GM12801 (cell line): ENCODE measurements at regions not wholly inside any gene's neighbourhood (a gene's known extent, or its start where the extent isn't known, plus 50 kb on each side); places are given as distances from the start of the nearest gene placed in this dataset.

Source experiments
- TF ChIP-seq, protein P1 (sequence below): IDR thresholded peaks from one replicate; pipeline ENCODE4 v1.5.1; 2011; ENCODE audit warnings: control low read depth; ENCODE audit not compliant: insufficient read length; ENCODE audit errors: extremely low read depth

DNA sequence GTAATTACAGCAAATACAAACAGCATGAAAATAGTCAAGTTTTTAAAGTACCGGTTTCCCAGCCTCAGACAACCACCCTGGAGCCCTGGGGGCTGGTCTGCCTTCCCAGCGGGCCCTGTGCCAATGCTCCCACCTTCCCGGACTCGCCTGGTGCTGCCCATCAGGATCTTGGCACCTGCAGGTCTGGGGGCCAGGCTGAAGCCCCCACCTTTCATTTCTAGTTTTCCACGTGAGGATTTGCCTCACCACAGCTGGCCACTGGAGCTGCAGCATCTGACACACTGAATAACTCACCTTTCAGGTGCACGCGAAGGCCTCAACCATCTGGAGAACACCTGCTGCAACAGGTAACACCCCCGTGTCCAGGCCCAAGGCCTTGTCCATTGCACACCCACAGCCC lies 108.7 kb upstream of the THY1 start:
- TF ChIP-seq, protein P1, sequence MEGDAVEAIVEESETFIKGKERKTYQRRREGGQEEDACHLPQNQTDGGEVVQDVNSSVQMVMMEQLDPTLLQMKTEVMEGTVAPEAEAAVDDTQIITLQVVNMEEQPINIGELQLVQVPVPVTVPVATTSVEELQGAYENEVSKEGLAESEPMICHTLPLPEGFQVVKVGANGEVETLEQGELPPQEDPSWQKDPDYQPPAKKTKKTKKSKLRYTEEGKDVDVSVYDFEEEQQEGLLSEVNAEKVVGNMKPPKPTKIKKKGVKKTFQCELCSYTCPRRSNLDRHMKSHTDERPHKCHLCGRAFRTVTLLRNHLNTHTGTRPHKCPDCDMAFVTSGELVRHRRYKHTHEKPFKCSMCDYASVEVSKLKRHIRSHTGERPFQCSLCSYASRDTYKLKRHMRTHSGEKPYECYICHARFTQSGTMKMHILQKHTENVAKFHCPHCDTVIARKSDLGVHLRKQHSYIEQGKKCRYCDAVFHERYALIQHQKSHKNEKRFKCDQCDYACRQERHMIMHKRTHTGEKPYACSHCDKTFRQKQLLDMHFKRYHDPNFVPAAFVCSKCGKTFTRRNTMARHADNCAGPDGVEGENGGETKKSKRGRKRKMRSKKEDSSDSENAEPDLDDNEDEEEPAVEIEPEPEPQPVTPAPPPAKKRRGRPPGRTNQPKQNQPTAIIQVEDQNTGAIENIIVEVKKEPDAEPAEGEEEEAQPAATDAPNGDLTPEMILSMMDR = no peak

DNA sequence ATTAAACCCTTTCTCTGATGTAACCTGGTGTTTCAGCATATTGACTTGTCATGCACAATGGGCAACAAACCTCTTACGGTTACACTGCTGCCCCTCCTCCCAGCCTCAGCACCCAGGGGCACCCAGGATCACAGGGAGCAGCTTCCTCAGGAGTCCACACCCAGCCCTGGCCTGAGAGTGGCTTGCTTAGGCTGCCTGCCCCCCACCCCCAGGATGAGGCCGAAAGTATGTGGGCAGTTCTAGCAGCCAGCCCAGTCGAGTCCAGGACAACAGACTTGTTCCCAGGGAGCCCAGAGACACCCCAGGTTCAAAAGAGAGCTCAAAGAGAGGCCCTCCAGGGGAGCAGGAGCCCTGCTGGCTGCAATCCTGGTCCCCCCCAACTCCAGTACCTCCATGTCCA lies 108.1 kb upstream of the THY1 start:
- TF ChIP-seq, protein P1 = no peak

DNA sequence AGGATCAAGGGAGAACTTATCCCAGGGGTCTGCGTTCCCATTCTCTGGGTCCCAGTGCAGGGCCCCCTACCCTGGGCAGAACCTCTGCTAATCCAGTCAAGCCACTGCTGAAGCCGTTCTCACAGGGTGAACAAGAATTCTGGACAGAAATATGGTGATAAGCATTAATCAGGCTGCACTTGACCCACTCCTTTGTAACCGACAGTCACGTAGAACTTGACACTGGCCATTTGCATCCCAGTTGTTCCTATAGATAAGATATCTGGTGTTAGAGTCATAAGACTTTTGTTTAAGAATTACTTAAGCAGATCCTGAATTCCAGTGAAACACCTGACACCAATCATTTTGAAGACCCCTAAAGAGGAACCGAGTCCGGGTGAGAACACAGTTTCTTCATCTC lies 107.5 kb upstream of the THY1 start:
- TF ChIP-seq, protein P1 = no peak

DNA sequence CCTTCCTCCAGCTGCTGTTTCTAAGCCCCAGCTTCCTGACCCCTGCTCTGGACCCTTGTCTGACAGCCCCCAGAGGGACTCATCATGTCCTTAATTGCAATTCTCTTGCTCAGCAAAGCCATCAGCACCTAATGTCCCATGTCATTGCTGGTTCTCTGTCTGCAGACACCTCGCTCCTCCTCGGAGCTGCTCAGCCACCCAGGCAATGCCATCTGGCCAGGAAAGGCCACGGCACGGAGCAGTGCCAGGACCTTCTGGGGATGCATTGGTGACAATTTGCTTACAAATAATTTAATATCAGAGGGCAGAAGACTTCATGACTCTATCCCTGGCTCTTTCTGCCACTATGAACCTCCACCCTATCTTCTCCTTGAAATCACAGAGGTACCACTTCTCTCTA lies 107.0 kb upstream of the THY1 start:
- TF ChIP-seq, protein P1 = no peak

DNA sequence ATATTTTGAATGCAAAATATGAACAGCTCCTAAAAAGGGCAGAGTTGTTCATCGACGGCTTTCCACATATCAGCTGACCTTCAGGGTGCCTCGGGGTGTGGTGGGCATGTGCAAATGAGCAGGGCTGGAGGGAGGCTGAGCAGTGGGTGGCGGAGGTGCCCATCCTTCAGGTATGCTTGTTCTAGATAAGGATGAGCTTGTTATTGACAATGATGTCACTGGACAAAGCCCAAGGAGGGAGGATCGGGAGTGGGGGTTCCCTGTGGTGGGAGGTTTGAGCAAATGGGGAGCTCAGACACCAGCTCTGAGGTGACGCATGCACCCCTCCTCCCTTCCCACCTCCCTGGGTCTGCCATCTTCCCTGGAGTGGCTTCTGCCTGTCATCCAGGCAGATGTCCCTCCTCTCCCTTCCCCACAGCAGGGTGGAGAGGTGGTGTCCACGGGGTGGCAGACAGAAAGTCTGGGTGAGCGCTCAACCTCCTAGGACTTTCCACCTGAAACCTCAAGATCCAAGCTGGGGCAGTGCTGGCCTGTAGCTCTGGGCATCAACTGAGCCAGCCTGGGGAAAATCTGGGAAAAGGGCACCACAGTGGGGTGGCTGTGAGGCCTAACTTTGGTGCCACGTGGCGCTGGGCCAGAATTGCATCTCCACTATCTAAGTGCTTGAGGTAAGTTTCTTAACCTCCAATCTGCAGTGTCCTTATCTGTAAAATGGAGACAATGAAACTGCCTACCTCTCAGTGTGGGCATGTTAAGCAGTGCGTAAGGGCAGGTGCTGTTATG lies 106.3 kb upstream of the THY1 start:
- TF ChIP-seq, protein P1 = no peak

DNA sequence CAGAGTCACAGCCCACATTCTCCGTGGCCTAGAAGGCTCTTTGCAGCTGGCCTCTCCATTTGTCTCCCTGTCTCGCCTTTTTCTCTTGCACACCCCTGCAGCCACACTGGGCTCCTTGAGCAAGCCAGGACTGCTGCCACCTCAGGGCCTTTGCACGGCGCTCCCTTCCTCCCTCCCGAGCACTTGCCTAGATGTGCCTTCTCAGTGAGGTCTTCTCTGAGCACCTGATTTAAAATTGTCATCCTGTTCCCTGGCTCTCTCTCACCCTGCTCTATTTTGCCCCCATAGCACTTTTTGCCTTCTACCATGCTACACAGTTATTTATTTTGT lies 102.9 kb upstream of the THY1 start:
- TF ChIP-seq, protein P1 = no peak

DNA sequence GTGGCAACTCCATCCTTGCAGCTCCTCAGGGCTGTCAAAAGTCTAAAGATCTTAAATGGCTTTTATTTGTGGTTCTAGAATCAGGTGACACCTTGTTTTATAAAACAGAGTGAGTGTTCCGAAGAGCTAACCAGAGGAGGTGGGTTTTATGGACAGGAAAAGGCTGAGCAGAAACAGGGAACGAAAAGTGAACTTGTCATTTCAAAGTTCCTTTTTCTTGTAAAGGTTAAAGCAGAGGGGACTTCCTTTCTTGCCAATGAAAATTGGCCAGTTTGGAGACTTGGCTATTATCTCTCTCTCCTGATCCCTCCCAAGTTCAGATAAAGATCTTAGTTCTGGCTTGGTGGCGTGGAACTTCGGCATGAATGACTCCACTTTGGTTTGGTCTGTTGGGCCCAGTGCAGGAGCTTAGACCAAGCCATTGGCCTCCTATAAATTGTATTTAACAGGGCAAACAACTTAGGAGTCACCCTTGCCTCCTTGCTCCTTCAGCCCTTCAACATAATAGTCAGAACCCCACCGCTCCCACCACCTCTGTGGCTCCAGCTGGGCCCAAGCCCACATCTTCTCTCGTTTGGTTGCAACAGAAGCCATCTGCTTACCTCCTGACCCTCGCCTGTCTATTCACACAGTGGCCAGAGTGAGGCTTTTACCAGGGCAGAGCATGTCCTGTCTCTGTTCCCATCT lies 102.4 kb upstream of the THY1 start:
- TF ChIP-seq, protein P1 = no peak
